ENCODE measurements at regions not wholly inside any gene's neighbourhood (a gene's known extent, or its start where the extent isn't known, plus 50 kb on each side); places are given as distances from the start of the nearest gene placed in this dataset.

DNA sequence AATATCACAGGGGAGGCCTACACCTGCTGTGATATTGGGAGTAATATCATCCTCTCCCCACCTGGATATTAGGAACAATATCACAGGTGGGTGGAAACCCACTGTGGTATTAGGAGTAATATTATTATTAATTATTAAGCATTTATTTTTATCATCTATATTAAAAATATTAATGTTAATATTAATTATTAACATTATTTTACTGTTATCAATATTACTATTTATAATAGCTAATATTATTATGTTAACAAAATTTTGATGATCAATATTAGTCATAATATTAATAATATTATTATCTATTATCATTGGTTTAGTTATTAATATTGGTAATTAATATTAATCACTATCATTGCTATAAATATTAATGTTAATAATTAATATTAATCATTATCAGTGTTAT, 161.1 kb upstream of the API5 start:
- TF ChIP-seq RAD21 (IDR thresholded peaks at IDR 0.05; ENCODE audit: low read depth) (no peak), NFIC (IDR thresholded peaks at IDR 0.05) (no peak), YY1 (IDR thresholded peaks at IDR 0.05; ENCODE audit: low read depth) (no peak), TAF1 (IDR thresholded peaks at IDR 0.05; ENCODE audit: low read depth) (no peak), CREB1 (IDR thresholded peaks at IDR 0.05; ENCODE audit: low read depth) (no peak)
- TF ChIP-seq, protein P1, sequence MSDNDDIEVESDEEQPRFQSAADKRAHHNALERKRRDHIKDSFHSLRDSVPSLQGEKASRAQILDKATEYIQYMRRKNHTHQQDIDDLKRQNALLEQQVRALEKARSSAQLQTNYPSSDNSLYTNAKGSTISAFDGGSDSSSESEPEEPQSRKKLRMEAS (IDR thresholded peaks at IDR 0.05) = no peak

DNA sequence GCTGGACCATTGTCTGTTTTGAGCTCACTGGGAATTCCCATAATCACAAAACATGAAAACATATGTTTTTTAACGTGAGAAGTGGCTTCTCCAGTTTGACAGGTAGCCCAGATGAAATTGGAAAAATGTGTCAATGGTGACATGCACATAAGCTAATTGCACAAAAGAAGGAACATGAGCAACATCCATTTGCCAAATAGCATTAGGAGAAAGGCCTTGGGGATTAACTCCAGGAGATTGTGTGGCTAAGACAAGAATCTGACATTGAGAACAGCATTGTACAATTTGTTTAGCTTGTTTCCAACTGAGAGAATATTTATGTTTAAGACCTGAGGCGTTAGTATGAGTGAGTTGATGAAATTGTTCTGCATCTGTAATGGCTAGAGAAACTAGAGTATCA, 147.0 kb upstream of the API5 start:
- no peak for TF ChIP-seq YY1 (IDR thresholded peaks at IDR 0.05; ENCODE audit: low read depth)
- no peak for TF ChIP-seq EP300 (IDR thresholded peaks at IDR 0.05; ENCODE audit: borderline replicate concordance)
- no peak for TF ChIP-seq FOXM1 (IDR thresholded peaks at IDR 0.05; ENCODE audit: borderline replicate concordance, low read depth)
- TF ChIP-seq NFIC (IDR thresholded peaks at IDR 0.05) = no peak
- TF ChIP-seq RAD21 (IDR thresholded peaks at IDR 0.05; ENCODE audit: low read depth) = no peak
- no peak for TF ChIP-seq EGR1 (IDR thresholded peaks at IDR 0.05)
- TF ChIP-seq CEBPB (IDR thresholded peaks at IDR 0.05) = no peak
- no peak for TF ChIP-seq TAF1 (IDR thresholded peaks at IDR 0.05; ENCODE audit: low read depth)
- TF ChIP-seq TCF12 (IDR thresholded peaks at IDR 0.05; ENCODE audit: low read depth) = no peak
- no peak for TF ChIP-seq TEAD4 (IDR thresholded peaks at IDR 0.05)
- TF ChIP-seq, protein P2, sequence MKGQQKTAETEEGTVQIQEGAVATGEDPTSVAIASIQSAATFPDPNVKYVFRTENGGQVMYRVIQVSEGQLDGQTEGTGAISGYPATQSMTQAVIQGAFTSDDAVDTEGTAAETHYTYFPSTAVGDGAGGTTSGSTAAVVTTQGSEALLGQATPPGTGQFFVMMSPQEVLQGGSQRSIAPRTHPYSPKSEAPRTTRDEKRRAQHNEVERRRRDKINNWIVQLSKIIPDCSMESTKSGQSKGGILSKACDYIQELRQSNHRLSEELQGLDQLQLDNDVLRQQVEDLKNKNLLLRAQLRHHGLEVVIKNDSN (IDR thresholded peaks at IDR 0.05) = no peak
- TF ChIP-seq, protein P1 (IDR thresholded peaks at IDR 0.05) = no peak

DNA sequence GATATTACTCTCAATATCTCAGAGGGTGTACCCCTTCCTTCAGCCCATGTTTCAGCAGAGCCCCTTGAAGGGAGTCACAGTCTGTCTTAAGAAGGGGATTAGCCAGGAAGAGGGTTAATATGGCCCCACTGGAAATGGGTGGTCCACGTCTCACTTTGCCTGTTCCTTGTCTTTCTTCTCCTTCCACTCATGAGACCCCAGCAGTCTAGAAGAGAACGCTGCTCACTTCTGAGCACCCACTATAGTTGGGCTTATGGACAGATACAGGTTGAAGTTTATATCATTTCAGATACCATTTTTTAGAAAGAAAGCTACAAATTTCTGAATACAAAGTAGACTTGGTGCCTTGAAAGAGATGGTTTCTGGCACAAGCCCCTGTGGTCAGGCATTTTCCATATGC, 139.3 kb upstream of the API5 start:
- TF ChIP-seq CREB1 (IDR thresholded peaks at IDR 0.05; ENCODE audit: low read depth) = no peak
- TF ChIP-seq CEBPB (IDR thresholded peaks at IDR 0.05) = no peak
- TF ChIP-seq, protein P2 (IDR thresholded peaks at IDR 0.05) = no peak
- TF ChIP-seq RAD21 (IDR thresholded peaks at IDR 0.05; ENCODE audit: low read depth) = no peak
- no peak for TF ChIP-seq ZBTB7A (IDR thresholded peaks at IDR 0.05; ENCODE audit: low read depth)
- TF ChIP-seq EP300 (IDR thresholded peaks at IDR 0.05; ENCODE audit: borderline replicate concordance) = no peak
- TF ChIP-seq, protein P3, sequence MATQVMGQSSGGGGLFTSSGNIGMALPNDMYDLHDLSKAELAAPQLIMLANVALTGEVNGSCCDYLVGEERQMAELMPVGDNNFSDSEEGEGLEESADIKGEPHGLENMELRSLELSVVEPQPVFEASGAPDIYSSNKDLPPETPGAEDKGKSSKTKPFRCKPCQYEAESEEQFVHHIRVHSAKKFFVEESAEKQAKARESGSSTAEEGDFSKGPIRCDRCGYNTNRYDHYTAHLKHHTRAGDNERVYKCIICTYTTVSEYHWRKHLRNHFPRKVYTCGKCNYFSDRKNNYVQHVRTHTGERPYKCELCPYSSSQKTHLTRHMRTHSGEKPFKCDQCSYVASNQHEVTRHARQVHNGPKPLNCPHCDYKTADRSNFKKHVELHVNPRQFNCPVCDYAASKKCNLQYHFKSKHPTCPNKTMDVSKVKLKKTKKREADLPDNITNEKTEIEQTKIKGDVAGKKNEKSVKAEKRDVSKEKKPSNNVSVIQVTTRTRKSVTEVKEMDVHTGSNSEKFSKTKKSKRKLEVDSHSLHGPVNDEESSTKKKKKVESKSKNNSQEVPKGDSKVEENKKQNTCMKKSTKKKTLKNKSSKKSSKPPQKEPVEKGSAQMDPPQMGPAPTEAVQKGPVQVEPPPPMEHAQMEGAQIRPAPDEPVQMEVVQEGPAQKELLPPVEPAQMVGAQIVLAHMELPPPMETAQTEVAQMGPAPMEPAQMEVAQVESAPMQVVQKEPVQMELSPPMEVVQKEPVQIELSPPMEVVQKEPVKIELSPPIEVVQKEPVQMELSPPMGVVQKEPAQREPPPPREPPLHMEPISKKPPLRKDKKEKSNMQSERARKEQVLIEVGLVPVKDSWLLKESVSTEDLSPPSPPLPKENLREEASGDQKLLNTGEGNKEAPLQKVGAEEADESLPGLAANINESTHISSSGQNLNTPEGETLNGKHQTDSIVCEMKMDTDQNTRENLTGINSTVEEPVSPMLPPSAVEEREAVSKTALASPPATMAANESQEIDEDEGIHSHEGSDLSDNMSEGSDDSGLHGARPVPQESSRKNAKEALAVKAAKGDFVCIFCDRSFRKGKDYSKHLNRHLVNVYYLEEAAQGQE (IDR thresholded peaks at IDR 0.05; ENCODE audit: low read depth) = no peak
- no peak for TF ChIP-seq YY1 (IDR thresholded peaks at IDR 0.05; ENCODE audit: low read depth)
- TF ChIP-seq TCF12 (IDR thresholded peaks at IDR 0.05; ENCODE audit: low read depth) = no peak
- TF ChIP-seq NFIC (IDR thresholded peaks at IDR 0.05) = no peak
- no peak for TF ChIP-seq TEAD4 (IDR thresholded peaks at IDR 0.05)
- no peak for TF ChIP-seq TAF1 (IDR thresholded peaks at IDR 0.05; ENCODE audit: low read depth)
- no peak for TF ChIP-seq EGR1 (IDR thresholded peaks at IDR 0.05)
- TF ChIP-seq, protein P1 (IDR thresholded peaks at IDR 0.05) = no peak

DNA sequence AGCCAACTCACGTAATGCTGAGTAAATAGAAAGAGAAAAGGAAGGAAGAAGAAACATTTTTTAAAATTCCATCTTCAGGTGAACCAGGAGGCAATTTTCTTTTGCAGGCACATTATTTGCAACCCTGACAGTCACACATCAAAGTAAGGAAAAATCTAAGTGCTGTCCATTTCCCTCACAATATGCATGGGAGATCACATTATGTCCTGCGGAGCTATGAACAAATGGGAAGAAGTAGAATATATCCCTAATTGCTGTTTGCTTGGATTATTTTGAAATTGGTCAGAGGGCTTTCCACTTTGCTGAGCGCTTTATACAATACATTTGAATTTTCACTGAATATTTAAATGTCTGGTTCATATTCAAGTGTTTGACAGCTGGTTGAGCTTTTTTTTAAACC, 133.8 kb upstream of the API5 start:
- TF ChIP-seq, protein P3 (IDR thresholded peaks at IDR 0.05; ENCODE audit: low read depth) = no peak
- no peak for TF ChIP-seq CREB1 (IDR thresholded peaks at IDR 0.05; ENCODE audit: low read depth)
- TF ChIP-seq TCF12 (IDR thresholded peaks at IDR 0.05; ENCODE audit: low read depth) = no peak
- no peak for TF ChIP-seq YY1 (IDR thresholded peaks at IDR 0.05; ENCODE audit: low read depth)
- TF ChIP-seq EP300 (IDR thresholded peaks at IDR 0.05; ENCODE audit: borderline replicate concordance) = no peak

DNA sequence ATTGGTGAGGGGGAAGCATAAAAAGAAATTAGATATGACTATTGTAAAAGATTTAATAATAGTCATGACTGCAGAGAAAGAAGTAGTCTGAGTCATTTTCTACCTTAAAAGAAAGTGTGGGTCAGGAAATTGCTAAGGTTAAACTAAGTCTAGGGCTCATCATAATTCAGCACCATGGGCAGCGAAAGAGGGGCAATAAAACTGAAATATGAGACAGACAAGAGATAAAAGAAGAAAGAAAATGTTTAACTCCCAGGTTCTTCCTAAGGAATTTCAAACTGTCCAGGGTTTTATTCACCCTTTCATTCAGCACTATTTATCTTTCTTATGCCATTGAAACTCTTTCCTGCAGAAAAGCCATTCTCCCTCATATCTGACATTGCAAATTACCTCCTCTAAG, 114.4 kb upstream of the API5 start:
- TF ChIP-seq, protein P3 (IDR thresholded peaks at IDR 0.05; ENCODE audit: low read depth) = peak; percentile 79
- TF ChIP-seq RAD21 (IDR thresholded peaks at IDR 0.05; ENCODE audit: low read depth) = no peak
